GM12865 (cell line): ENCODE measurements at regions not wholly inside any gene's neighbourhood (a gene's known extent, or its start where the extent isn't known, plus 50 kb on each side); places are given as distances from the start of the nearest gene placed in this dataset.

Experiments
- DNase-seq: peaks from one replicate; pipeline ENCODE4 v3.0.0; 2010; ENCODE audit warnings: low read depth
- H3K4me3 ChIP-seq: 2 replicates; pipeline ENCODE4 v1.5.1; 2011; ENCODE audit warnings: mild to moderate bottlenecking, low read depth, low read length, control low read depth
- CTCF ChIP-seq: IDR thresholded peaks from 2 replicates; pipeline ENCODE4 v1.5.1; 2011; ENCODE audit warnings: low read length, control low read depth, low read depth, inconsistent platforms; ENCODE audit not compliant: insufficient read depth; ENCODE audit errors: missing control alignments

- DNase-seq = no peak
- TF ChIP-seq CTCF = no peak
- no peak overlapping the region for H3K4me3 ChIP-seq
Measured at GRCh38 chr5:96501991-96502646, 69.1 kb upstream of the PCSK1 start.

DNA sequence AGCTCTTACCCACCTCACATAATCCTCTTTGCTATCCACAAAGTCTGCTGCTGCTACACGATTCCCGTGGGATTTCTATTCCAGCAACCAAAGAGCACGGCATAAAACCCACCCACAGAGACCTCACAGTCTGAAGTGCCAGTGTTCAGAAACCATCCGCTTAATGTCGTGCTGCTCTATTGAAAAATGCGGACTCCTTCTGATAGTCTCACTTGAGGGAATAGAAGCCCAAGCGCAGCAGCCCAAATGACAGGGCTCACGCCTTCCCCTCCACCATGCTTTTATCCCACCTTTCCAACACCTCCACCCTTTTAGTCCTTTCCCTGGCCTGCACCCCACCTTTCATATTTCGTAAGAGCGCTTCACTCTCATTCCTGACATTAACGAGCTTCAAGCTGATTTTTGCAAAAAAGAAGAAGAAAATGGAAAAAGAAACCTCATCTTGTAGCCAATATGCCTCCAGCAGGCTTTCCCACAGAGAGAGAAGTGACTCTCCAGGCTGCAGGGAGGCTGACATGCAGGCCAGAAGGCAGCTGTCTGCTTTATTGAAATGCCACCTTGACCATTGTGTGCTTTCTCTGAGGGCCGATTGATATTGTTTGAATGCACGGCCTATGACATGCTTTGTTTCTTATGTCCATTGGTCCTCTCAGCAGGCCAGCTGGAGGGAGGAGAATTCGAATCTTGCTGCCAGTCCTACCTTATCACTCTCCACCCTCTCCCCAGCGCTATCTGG lies 70.6 kb upstream of the PCSK1 start:
- no peak overlapping the region for H3K4me3 ChIP-seq
- no peak for TF ChIP-seq CTCF
- no peak for DNase-seq

DNA sequence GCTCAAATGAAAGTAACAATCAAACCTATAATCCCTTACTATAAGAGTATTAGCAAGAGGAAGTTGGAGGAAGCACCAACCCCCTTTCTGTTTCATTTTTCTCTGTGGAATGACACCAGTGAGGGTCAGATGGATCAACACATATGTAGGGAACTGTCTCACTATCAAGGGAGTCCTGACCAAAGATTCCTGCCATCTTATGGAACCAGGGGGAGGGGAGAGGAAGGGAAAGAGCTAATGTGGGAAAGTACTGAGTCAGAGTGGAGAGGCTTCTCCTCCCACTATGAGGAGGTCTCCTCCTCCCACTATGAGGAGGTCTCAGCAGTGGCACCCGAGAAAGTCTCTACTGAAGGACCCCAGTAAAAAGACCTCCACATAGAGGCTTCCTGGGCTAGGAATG lies 73.3 kb upstream of the PCSK1 start:
- no peak overlapping the region for H3K4me3 ChIP-seq
- DNase-seq = no peak
- TF ChIP-seq CTCF = no peak

DNA sequence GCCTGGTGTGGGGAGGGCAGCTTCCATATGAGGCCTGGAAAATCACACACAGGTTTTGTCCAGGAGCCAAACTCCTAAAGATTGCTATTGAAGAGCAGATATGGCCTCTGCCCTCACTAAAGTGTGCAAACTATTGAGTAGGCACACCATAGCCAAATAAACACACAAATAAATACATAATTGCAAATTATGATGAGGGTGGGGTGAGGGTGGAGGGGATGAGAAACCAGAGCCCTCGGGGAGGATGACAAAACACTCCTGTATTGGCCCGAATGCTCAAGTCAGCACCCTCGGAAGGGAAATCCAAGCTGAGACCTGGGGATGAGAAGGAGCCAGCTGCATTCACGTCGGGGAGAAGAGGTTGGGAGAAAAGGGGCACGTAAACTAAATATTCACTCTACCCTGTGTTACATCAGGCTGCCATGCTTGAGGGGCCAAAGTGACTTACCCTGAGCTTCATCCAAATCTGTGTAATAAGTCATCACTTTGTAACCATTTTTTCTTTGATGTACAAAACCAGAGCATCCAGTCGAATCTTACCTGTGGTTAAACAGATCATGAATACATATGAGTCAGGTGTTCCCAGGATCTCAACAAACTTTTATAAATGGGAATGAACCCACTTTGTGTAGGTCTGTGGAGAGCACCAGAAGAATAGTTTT lies 73.9 kb upstream of the PCSK1 start:
- DNase-seq = no peak
- no peak overlapping the region for H3K4me3 ChIP-seq
- TF ChIP-seq CTCF = no peak

DNA sequence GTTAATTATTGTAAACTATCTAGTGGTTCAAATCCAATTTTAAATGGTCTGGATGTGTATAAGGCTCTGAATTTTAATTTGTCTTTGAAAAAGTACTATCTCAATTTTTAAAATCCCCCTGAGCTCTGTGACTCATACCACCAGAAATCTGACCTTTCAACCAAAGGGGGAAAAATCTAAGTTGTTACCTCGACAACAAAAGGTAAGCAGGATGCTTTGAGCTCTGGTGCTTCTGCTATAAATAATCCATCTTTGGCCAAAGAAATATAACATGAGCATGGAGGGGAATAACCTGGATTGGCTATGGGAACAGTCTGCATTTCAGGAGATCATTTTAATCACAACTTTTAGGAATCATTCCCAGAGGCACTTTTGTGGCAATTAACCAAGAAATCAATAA lies 76.3 kb upstream of the PCSK1 start:
- no peak for TF ChIP-seq CTCF
- H3K4me3 ChIP-seq = no peak overlapping the region
- DNase-seq = no peak

- no peak for DNase-seq
- no peak for TF ChIP-seq CTCF
Measured at GRCh38 chr5:96509721-96510350, 76.8 kb upstream of the PCSK1 start.

More at GRCh38 chr5:96509721-96510350, 76.8 kb upstream of the PCSK1 start:
- no peak overlapping the region for H3K4me3 ChIP-seq
